ENCODE measurements at regions not wholly inside any gene's neighbourhood (a gene's known extent, or its start where the extent isn't known, plus 50 kb on each side); places are given as distances from the start of the nearest gene placed in this dataset.
"Not testable (repeated sequence)": the region's sequence is repeated elsewhere in the genome, so short reads cannot be mapped to it uniquely, and the experiment has no call there.

GRCh38 chr7:86137343-86137742 lies 506.4 kb upstream of the GRM3 start:
- in situ Hi-C loops (cut with HindIII; ENCODE audit: low sequenced_read_pairs), result no loop called here
- TF ChIP-seq CTCF (IDR thresholded peaks at IDR 0.05; ENCODE audit: low read depth, low read length, missing control alignments), result no peak
- no peak for DNase-seq (ENCODE audit: low read depth)
- H3K4me3 ChIP-seq (ENCODE audit: low read depth, low read length), result no peak overlapping the region

- DNase-seq (ENCODE audit: low read depth), result no peak
- in situ Hi-C loops (cut with HindIII; ENCODE audit: low sequenced_read_pairs), result no loop called here
- H3K4me3 ChIP-seq (ENCODE audit: low read depth, low read length), result no peak overlapping the region
- no peak for TF ChIP-seq CTCF (IDR thresholded peaks at IDR 0.05; ENCODE audit: low read depth, low read length, missing control alignments)
Observed at GRCh38 chr7:86130268-86130667, 513.4 kb upstream of the GRM3 start.

- in situ Hi-C loops (cut with HindIII; ENCODE audit: low sequenced_read_pairs), result no loop called here
- no peak for TF ChIP-seq CTCF (IDR thresholded peaks at IDR 0.05; ENCODE audit: low read depth, low read length, missing control alignments)
- no peak overlapping the region for H3K4me3 ChIP-seq (ENCODE audit: low read depth, low read length)
- DNase-seq (ENCODE audit: low read depth), result no peak
Observed at GRCh38 chr7:86123476-86123875, 520.2 kb upstream of the GRM3 start.

- DNase-seq (ENCODE audit: low read depth), result no peak
- TF ChIP-seq CTCF (IDR thresholded peaks at IDR 0.05; ENCODE audit: low read depth, low read length, missing control alignments), result no peak
- no peak overlapping the region for H3K4me3 ChIP-seq (ENCODE audit: low read depth, low read length)
- in situ Hi-C loops (cut with HindIII; ENCODE audit: low sequenced_read_pairs), result no loop called here
Observed at GRCh38 chr7:86094166-86094669, 549.5 kb upstream of the GRM3 start.

- H3K4me3 ChIP-seq (ENCODE audit: low read depth, low read length), result no peak overlapping the region
- in situ Hi-C loops (cut with HindIII; ENCODE audit: low sequenced_read_pairs), result no loop called here
- no peak for DNase-seq (ENCODE audit: low read depth)
- TF ChIP-seq CTCF (IDR thresholded peaks at IDR 0.05; ENCODE audit: low read depth, low read length, missing control alignments), result no peak
Observed at GRCh38 chr7:86091369-86091768, 552.3 kb upstream of the GRM3 start.

- no peak overlapping the region for H3K4me3 ChIP-seq (ENCODE audit: low read depth, low read length)
- no peak for TF ChIP-seq CTCF (IDR thresholded peaks at IDR 0.05; ENCODE audit: low read depth, low read length, missing control alignments)
- in situ Hi-C loops (cut with HindIII; ENCODE audit: low sequenced_read_pairs), result no loop called here
- no peak for DNase-seq (ENCODE audit: low read depth)
Observed at GRCh38 chr7:86089455-86089854, 554.3 kb upstream of the GRM3 start.

GRCh38 chr7:86064572-86064971 lies 579.1 kb upstream of the GRM3 start:
- H3K4me3 ChIP-seq (ENCODE audit: low read depth, low read length); in situ Hi-C loops (cut with HindIII; ENCODE audit: low sequenced_read_pairs); DNase-seq (ENCODE audit: low read depth): not testable (repeated sequence)
